Lung (tissue), 11 donors: ENCODE measurements at regions not wholly inside any gene's neighbourhood (a gene's known extent, or its start where the extent isn't known, plus 50 kb on each side); places are given as distances from the start of the nearest gene placed in this dataset.

ENCODE experiments used
- ATAC-seq: fragments of 200-7000 bp; cut with Tn5 transposase; one replicate; pipeline ENCODE4 v1.9.1; 2020; ENCODE audit warnings: moderate number of reproducible peaks; ENCODE audit not compliant: insufficient read depth, low FRiP score
- DNase-seq, 3 donors: peaks; one replicate each; pipeline ENCODE4 v3.0.0-alpha.2; 2013 to 2017
- H3K27ac ChIP-seq, 2 donors: one replicate each; pipeline ENCODE4 v1.5.1; 2013; ENCODE audit warnings: mild to moderate bottlenecking in 2 of 2, moderate library complexity in 2 of 2, control low read depth in 1 of 2, inconsistent platforms in 1 of 2, low read depth in 1 of 2, low read length in 1 of 2
- H3K27me3 ChIP-seq, 3 donors: one replicate each; pipeline ENCODE4 v1.5.1; 2013; ENCODE audit warnings: low read length in 2 of 3; ENCODE audit not compliant: control insufficient read depth in 3 of 3, insufficient read depth in 3 of 3
- H3K36me3 ChIP-seq, 4 donors: one replicate each; pipeline ENCODE4 v1.5.1; 2013; ENCODE audit warnings: low read length in 4 of 4, mild to moderate bottlenecking in 1 of 4, moderate library complexity in 1 of 4; ENCODE audit not compliant: control insufficient read depth in 4 of 4, insufficient read depth in 4 of 4
- H3K4me1 ChIP-seq, 5 donors: one replicate each; pipeline ENCODE4 v1.5.1; 2013; ENCODE audit warnings: low read length in 5 of 5, mild to moderate bottlenecking in 2 of 5, moderate library complexity in 1 of 5; ENCODE audit not compliant: control insufficient read depth in 5 of 5, insufficient read depth in 5 of 5
- H3K4me3 ChIP-seq: one replicate; pipeline ENCODE4 v1.5.1; 2013; ENCODE audit warnings: mild to moderate bottlenecking, control low read depth, moderate library complexity
- H3K9ac ChIP-seq, 2 donors: one replicate each; pipeline ENCODE4 v1.5.1; 2013; ENCODE audit warnings: low read length in 2 of 2, control low read depth in 1 of 2; ENCODE audit not compliant: insufficient read depth in 1 of 2
- H3K9me3 ChIP-seq, 4 donors: one replicate each; pipeline ENCODE4 v1.5.1; 2013; ENCODE audit warnings: low read length in 3 of 4, mild to moderate bottlenecking in 1 of 4, moderate library complexity in 1 of 4; ENCODE audit not compliant: control insufficient read depth in 4 of 4, insufficient read depth in 3 of 4
- WGBS, 2 donors: extraction: QIAGEN DNeasy Blood & Tissue Kit; methylation state at CpG; one replicate each; pipeline ENCODE4 v1.1.7; 2013; 5-methylcytosine and 5-hydroxymethylcytosine counted together
- TF ChIP-seq, protein P1 (sequence below): IDR thresholded peaks from 2 replicates; pipeline ENCODE4 v1.5.1; 2012; ENCODE audit warnings: mild to moderate bottlenecking; ENCODE audit errors: control extremely low read depth, extremely low read depth
- donor health status: control.
- donor health status: control.
- donor health status: Bipolar disorder and iron deficiency.
- donor health status: healthy.
- donor health status: DM: yes; HTN: yes; CAD: no.

GRCh38 chr11:38252620-38253019 is 1654.6 kb upstream of the RAG2 start:
- TF ChIP-seq, protein P1, sequence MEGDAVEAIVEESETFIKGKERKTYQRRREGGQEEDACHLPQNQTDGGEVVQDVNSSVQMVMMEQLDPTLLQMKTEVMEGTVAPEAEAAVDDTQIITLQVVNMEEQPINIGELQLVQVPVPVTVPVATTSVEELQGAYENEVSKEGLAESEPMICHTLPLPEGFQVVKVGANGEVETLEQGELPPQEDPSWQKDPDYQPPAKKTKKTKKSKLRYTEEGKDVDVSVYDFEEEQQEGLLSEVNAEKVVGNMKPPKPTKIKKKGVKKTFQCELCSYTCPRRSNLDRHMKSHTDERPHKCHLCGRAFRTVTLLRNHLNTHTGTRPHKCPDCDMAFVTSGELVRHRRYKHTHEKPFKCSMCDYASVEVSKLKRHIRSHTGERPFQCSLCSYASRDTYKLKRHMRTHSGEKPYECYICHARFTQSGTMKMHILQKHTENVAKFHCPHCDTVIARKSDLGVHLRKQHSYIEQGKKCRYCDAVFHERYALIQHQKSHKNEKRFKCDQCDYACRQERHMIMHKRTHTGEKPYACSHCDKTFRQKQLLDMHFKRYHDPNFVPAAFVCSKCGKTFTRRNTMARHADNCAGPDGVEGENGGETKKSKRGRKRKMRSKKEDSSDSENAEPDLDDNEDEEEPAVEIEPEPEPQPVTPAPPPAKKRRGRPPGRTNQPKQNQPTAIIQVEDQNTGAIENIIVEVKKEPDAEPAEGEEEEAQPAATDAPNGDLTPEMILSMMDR, result no peak
- H3K9ac ChIP-seq, result no peak overlapping the region
- no peak overlapping the region for H3K4me3 ChIP-seq
- ATAC-seq, result no peak
- no peaks in the 10 kb centered on the region for H3K27me3 ChIP-seq
- H3K9me3 ChIP-seq, result peaks cover 0 to 10% (median 0%) of the 10 kb centered on the region in 4 donors
- DNase-seq, result no peak
- H3K4me1 ChIP-seq, result no peaks in the 10 kb centered on the region
- H3K27ac ChIP-seq, result no peak overlapping the region
- H3K36me3 ChIP-seq, result no peaks in the 10 kb centered on the region

GRCh38 chr11:38246451-38246850 is 1648.4 kb upstream of the RAG2 start:
- Histone ChIP-seq H3K36me3 (no peaks in the 10 kb centered on the region), H3K27me3 (no peaks in the 10 kb centered on the region), H3K4me1 (no peaks in the 10 kb centered on the region), H3K9me3 (peaks cover 0 to 10% (median 0%) of the 10 kb centered on the region in 4 donors), H3K9ac (no peak overlapping the region), H3K4me3 (no peak overlapping the region), H3K27ac (no peak overlapping the region)
- ATAC-seq (no peak), DNase-seq (no peak)
- 60 to 63% methylated on average over 1 of the region's 1 CpG for WGBS, 2 donors
- TF ChIP-seq, protein P1, result no peak

GRCh38 chr11:38226684-38227083 is 1628.6 kb upstream of the RAG2 start:
- TF ChIP-seq, protein P1, result no peak
- H3K4me3 ChIP-seq, result no peak overlapping the region
- DNase-seq (no peak), ATAC-seq (no peak)
- WGBS, 2 donors, result 94 to 96% methylated on average over 3 of the region's 3 CpGs
- no peak overlapping the region for H3K27ac ChIP-seq
- no peak overlapping the region for H3K9ac ChIP-seq
- H3K27me3 ChIP-seq, result no peaks in the 10 kb centered on the region
- peaks cover 0 to 26% (median 3%) of the 10 kb centered on the region in 4 donors for H3K9me3 ChIP-seq
- H3K4me1 ChIP-seq, result no peaks in the 10 kb centered on the region
- no peaks in the 10 kb centered on the region for H3K36me3 ChIP-seq

- DNase-seq (peak in 2 of 3 donors; percentile 9 to 32), ATAC-seq (no peak)
- Histone ChIP-seq H3K4me1 (no peaks in the 10 kb centered on the region), H3K9me3 (peaks cover 0 to 19% (median 3%) of the 10 kb centered on the region in 4 donors), H3K9ac (no peak overlapping the region), H3K36me3 (no peaks in the 10 kb centered on the region), H3K27ac (no peak overlapping the region), H3K27me3 (no peaks in the 10 kb centered on the region), H3K4me3 (no peak overlapping the region)
- TF ChIP-seq, protein P1, result no peak
- WGBS, 2 donors, result 35 to 65% methylated on average over 2 of the region's 2 CpGs
Measured at GRCh38 chr11:38221295-38221694, 1623.3 kb upstream of the RAG2 start.
